ENCODE measurements at regions not wholly inside any gene's neighbourhood (a gene's known extent, or its start where the extent isn't known, plus 50 kb on each side); places are given as distances from the start of the nearest gene placed in this dataset.

- no peaks in the 10 kb centered on the region for H4K20me1 ChIP-seq (ENCODE audit: control insufficient read depth, insufficient read depth, insufficient read length)
- no CpG with 5 or more reads among the region's 1 CpG for WGBS (ENCODE audit: extremely low coverage, insufficient read length, low lambda C conversion rate)
- no peak overlapping the region for H4K8ac ChIP-seq (replicated peaks; ENCODE audit: insufficient read length, low read depth, low read length)
- Mint-ChIP-seq H3K27me3 (ENCODE audit: low read depth) (no peaks in the 10 kb centered on the region), H3K36me3 (ENCODE audit: insufficient read depth in 1 of 3, low read depth in 3 of 3) (no peaks in the 10 kb centered on the region), H3K27ac (no peak overlapping the region), H3K9me3 (no peaks in the 10 kb centered on the region), H3K4me1 (no peaks in the 10 kb centered on the region), H3K4me3 (no peak overlapping the region)
- H3K56ac ChIP-seq (ENCODE audit: insufficient read length, low read depth, low read length) = no peak overlapping the region
- H2AFZ ChIP-seq (ENCODE audit: low read length) = no peak overlapping the region
- no peak overlapping the region for H3T11ph ChIP-seq (ENCODE audit: low read length)
- no peak overlapping the region for H2BK5ac ChIP-seq (ENCODE audit: insufficient read length, low read length)
- no peak overlapping the region for H3K4me2 ChIP-seq (ENCODE audit: insufficient read depth, insufficient read length, low read length)
- H2BK120ac ChIP-seq (ENCODE audit: low read depth, low read length, poor library complexity, severe bottlenecking) = no peak overlapping the region
- H3K14ac ChIP-seq (ENCODE audit: insufficient read depth, low read length) = no peak overlapping the region
- H3K4me1 ChIP-seq (ENCODE audit: insufficient read depth, low read length) = no peaks in the 10 kb centered on the region
- H3K27ac ChIP-seq (ENCODE audit: insufficient read length, low read depth, low read length) = no peak overlapping the region
- no peak overlapping the region for H2BK15ac ChIP-seq (ENCODE audit: low read depth, low read length)
- H2BK20ac ChIP-seq (ENCODE audit: low read depth, low read length, poor library complexity, severe bottlenecking) = no peak overlapping the region
- no peaks in the 10 kb centered on the region for H3K79me2 ChIP-seq (ENCODE audit: insufficient read depth, low read length)
- no peaks in the 10 kb centered on the region for H3K9me3 ChIP-seq (ENCODE audit: control insufficient read depth, low read depth, low read length)
- no peak overlapping the region for H3K23ac ChIP-seq (ENCODE audit: insufficient read length, low read depth, low read length)
- no peak overlapping the region for H3K18ac ChIP-seq (ENCODE audit: insufficient read length, low read depth, low read length)
- no peak overlapping the region for H2AK5ac ChIP-seq (ENCODE audit: insufficient read length, low read length)
- no peak overlapping the region for H3K9ac ChIP-seq (ENCODE audit: extremely low read depth, insufficient read length, low read length)
- H3K23me2 ChIP-seq (ENCODE audit: insufficient read length, low read depth, low read length, poor library complexity, severe bottlenecking) = no peaks in the 10 kb centered on the region
- H4K5ac ChIP-seq (ENCODE audit: insufficient read length, low read depth, low read length) = no peak overlapping the region
- no peak overlapping the region for H3K4ac ChIP-seq (ENCODE audit: low read depth, low read length)
- H4K91ac ChIP-seq (ENCODE audit: insufficient read length, low read depth, low read length) = no peak overlapping the region
- DNase-seq = no peak
- no peaks in the 10 kb centered on the region for H3K27me3 ChIP-seq (ENCODE audit: insufficient read depth, low read length)
- H3K79me1 ChIP-seq (ENCODE audit: insufficient read depth, low read depth, low read length, poor library complexity, severe bottlenecking) = no peaks in the 10 kb centered on the region
- no peak for TF ChIP-seq CTCF (conservative IDR thresholded peaks at IDR 0.05)
- H2BK12ac ChIP-seq (ENCODE audit: insufficient read length, low read depth, low read length) = no peak overlapping the region
Observed at GRCh38 chr13:59144700-59145099, 1019.0 kb downstream of the DIAPH3 start.
